HCT116 (cell line): ENCODE measurements at regions not wholly inside any gene's neighbourhood (a gene's known extent, or its start where the extent isn't known, plus 50 kb on each side); places are given as distances from the start of the nearest gene placed in this dataset.

ENCODE experiments used
- ATAC-seq: fragments of 200-7000 bp; cut with Tn5 transposase; 2 replicates; pipeline ENCODE4 v1.9.1; 2020; ENCODE audit warnings: mild to moderate bottlenecking, moderate library complexity
- BruUV-seq: library from RNA; stranded (reverse); fragments of 400-500 nt; replicated peaks from 2 replicates; lab custom pipeline; 2021; lab: Mats Ljungman, UMichigan
- CTCF ChIA-PET: fragments of 300-600 bp; sonication (Branson Sonifier 250); formaldehyde crosslinking; loops from one replicate; lab custom pipeline; 2021; ENCODE audit warnings: antibody characterized with exemption; lab: Charles Lee
- POLR2A ChIA-PET: fragments of 300-600, 350-600 bp; sonication (Branson Sonifier 250); formaldehyde crosslinking; loops from one replicate; lab custom pipeline; 2021; ENCODE audit warnings: antibody characterized with exemption; lab: Charles Lee
- RAD21 ChIA-PET, 2 experiments: fragments of 300-600 bp; sonication (Branson Sonifier 250); formaldehyde crosslinking; loops; one replicate each; lab custom pipeline; 2023; ENCODE audit warnings: low total read pairs in 2 of 2; ENCODE audit not compliant: uncharacterized antibody in 2 of 2, unreplicated experiment in 2 of 2, low non-redundant PET in 1 of 2; lab: Charles Lee
- DNase-seq: peaks from one replicate; pipeline ENCODE4 v3.0.0-alpha.2; 2010; ENCODE audit warnings: low read depth, low spot score
- H2AFZ ChIP-seq: fragments of 200-600 bp; shearing (Covaris generic), sonication (generic); 2 replicates; pipeline ENCODE4 v1.6.1; 2017; ENCODE audit warnings: low read depth, mixed run types, mixed read lengths, antibody characterized with exemption, low read length; ENCODE audit not compliant: poor library complexity, severe bottlenecking
- H3K27ac ChIP-seq: 2 replicates; pipeline ENCODE4 v1.5.1; 2012; ENCODE audit warnings: low read depth, low read length
- H3K27me3 ChIP-seq: fragments of 200-600 bp; sonication (generic); 2 replicates; pipeline ENCODE4 v1.6.1; 2016; ENCODE audit warnings: mixed run types, low read length, mixed read lengths; ENCODE audit not compliant: insufficient read depth
- H3K36me3 ChIP-seq, 2 experiments: fragments of 200-500 bp in 1 of 2; fragments of 200-600 bp in 1 of 2; sonication (Bioruptor generic) in 1 of 2; sonication (generic) in 1 of 2; 2 replicates each; pipeline versions ENCODE4 v1.5.1 to v1.6.1; 2014 to 2016; ENCODE audit warnings: low read length in 2 of 2, inconsistent platforms in 1 of 2, mixed read lengths in 1 of 2, mixed run types in 1 of 2; ENCODE audit not compliant: insufficient read depth in 2 of 2, control insufficient read depth in 1 of 2
- H3K4me1 ChIP-seq, 2 experiments: fragments of 200-600 bp in 1 of 2; sonication (generic) in 1 of 2; 2 replicates each; pipeline versions ENCODE4 v1.5.1 to v1.6.1; 2012 to 2017; ENCODE audit warnings: low read length in 2 of 2, inconsistent platforms in 1 of 2, mild to moderate bottlenecking in 1 of 2, mixed read lengths in 1 of 2, mixed run types in 1 of 2, moderate library complexity in 1 of 2; ENCODE audit not compliant: insufficient read depth in 2 of 2, control insufficient read depth in 1 of 2
- H3K4me2 ChIP-seq: fragments of 200-600 bp; sonication (generic); 2 replicates; pipeline ENCODE4 v1.6.1; 2017; ENCODE audit warnings: mixed run types, low read length, mixed read lengths
- H3K4me3 ChIP-seq, 2 experiments: fragments of 200-600 bp in 1 of 2; sonication (generic) in 1 of 2; replicated peaks in 1 of 2; 2 replicates each; pipeline ENCODE4 v1.5.1; 2011 to 2016; ENCODE audit warnings: low read length in 2 of 2, control low read depth in 1 of 2, low read depth in 1 of 2, mild to moderate bottlenecking in 1 of 2, mixed read lengths in 1 of 2, mixed run types in 1 of 2
- H3K79me2 ChIP-seq: fragments of 200-600 bp; sonication (generic); 2 replicates; pipeline ENCODE4 v1.6.1; 2017; ENCODE audit warnings: mild to moderate bottlenecking, mixed run types, low read length, moderate library complexity, mixed read lengths; ENCODE audit not compliant: insufficient read depth
- H3K9ac ChIP-seq: fragments of 200-600 bp; sonication (generic); 2 replicates; pipeline ENCODE4 v1.6.1; 2016; ENCODE audit warnings: low read length, mixed read lengths
- H3K9me2 ChIP-seq: fragments of 200-600 bp; sonication (generic), shearing (Covaris generic); 2 replicates; pipeline ENCODE4 v1.6.1; 2017; ENCODE audit warnings: mixed run types, mild to moderate bottlenecking, moderate library complexity; ENCODE audit not compliant: insufficient read depth
- H3K9me3 ChIP-seq, 2 experiments: fragments of 200-500 bp in 1 of 2; fragments of 200-600 bp in 1 of 2; sonication (Bioruptor generic) in 1 of 2; sonication (generic) in 1 of 2; 2 replicates each; pipeline ENCODE4 v1.6.1; 2014 to 2017; ENCODE audit warnings: low read length in 2 of 2, mixed read lengths in 2 of 2, inconsistent platforms in 1 of 2, low read depth in 1 of 2, mild to moderate bottlenecking in 1 of 2, mixed run types in 1 of 2, moderate library complexity in 1 of 2; ENCODE audit not compliant: control insufficient read depth in 1 of 2, insufficient read depth in 1 of 2
- H4K20me1 ChIP-seq: fragments of 200-600 bp; sonication (generic), shearing (Covaris generic); 2 replicates; pipeline ENCODE4 v1.6.1; 2017; ENCODE audit warnings: mixed run types, mild to moderate bottlenecking, moderate library complexity; ENCODE audit not compliant: insufficient read depth
- CBX3 ChIP-seq: IDR thresholded peaks from 2 replicates; pipeline ENCODE4 v1.6.1; 2012; ENCODE audit warnings: low read depth
- EZH2 ChIP-seq: fragments of 200-600 bp; sonication (generic); IDR thresholded peaks from 2 replicates; pipeline ENCODE4 v1.6.1; 2017; ENCODE audit warnings: antibody characterized with exemption, mixed run types
- FOSL1 ChIP-seq: IDR thresholded peaks from 2 replicates; pipeline ENCODE4 v1.6.1; 2012; ENCODE audit warnings: low read depth
- MAX ChIP-seq: IDR thresholded peaks from 2 replicates; pipeline ENCODE4 v1.6.1; 2012
- RAD21 ChIP-seq: IDR thresholded peaks from 2 replicates; pipeline ENCODE4 v1.6.1; 2012; ENCODE audit warnings: low read depth, mild to moderate bottlenecking
- TCF7L2 ChIP-seq: IDR thresholded peaks from 2 replicates; pipeline ENCODE4 v1.7.0; 2011; ENCODE audit warnings: borderline replicate concordance, inconsistent platforms; ENCODE audit not compliant: insufficient read depth, insufficient read length; ENCODE audit errors: extremely low read depth
- ZFX ChIP-seq: fragments of 450-650 bp; IDR thresholded peaks from 2 replicates; pipeline ENCODE4 v1.6.1; 2017
- intact Hi-C: fragments of 100-400 bp; cut with micrococcal nuclease; formaldehyde crosslinking; loops from 2 replicates; pipeline ENCODE4 v1.10.0; 2022
- TF ChIP-seq, protein P1 (sequence below): IDR thresholded peaks from 2 replicates; pipeline ENCODE4 v1.6.1; 2012
- TF ChIP-seq, protein P2 (sequence below), 3 experiments: fragments of 200-600 bp in 1 of 3; sonication (generic) in 1 of 3; IDR thresholded peaks in 2 of 3; conservative IDR thresholded peaks in 1 of 3; 2 replicates each; pipeline ENCODE4 v1.5.1; 2012 to 2017; ENCODE audit warnings: low read depth in 2 of 3, low read length in 2 of 3, antibody characterized with exemption in 1 of 3, borderline replicate concordance in 1 of 3, control low read depth in 1 of 3, mild to moderate bottlenecking in 1 of 3, mixed read lengths in 1 of 3, mixed run types in 1 of 3, moderate library complexity in 1 of 3; ENCODE audit not compliant: insufficient read depth in 1 of 3
- TF ChIP-seq, protein P3 (sequence below): IDR thresholded peaks from 2 replicates; pipeline ENCODE4 v1.6.1; 2011; ENCODE audit warnings: mild to moderate bottlenecking, low read length, moderate library complexity; ENCODE audit not compliant: insufficient replicate concordance; ENCODE audit errors: extremely low read depth

GRCh38 chr5:57650360-57651069 lies 167.9 kb upstream of the ACTBL2 start:
- peaks cover 0 to 10% of the 10 kb centered on the region in 2 experiments; a peak in 2 of 4 replicates for H3K4me1 ChIP-seq
- CTCF ChIA-PET, result interaction anchor here (0.5 to 2.0 kb wide), 28 partner anchors 8 to 810 kb away, joined by 3 to 15 read pairs (median 5); no protein-coding TSS in a partner anchor
- no peaks in the 10 kb centered on the region for H3K9me3 ChIP-seq
- no peaks in the 10 kb centered on the region for H3K9me2 ChIP-seq
- RAD21 ChIA-PET, result interaction anchor here (0.6 to 0.9 kb wide), 2 partner anchors 237 to 810 kb away, joined by 3 read pairs; no protein-coding TSS in a partner anchor
- no peak overlapping the region for H3K9ac ChIP-seq
- no peaks in the 10 kb centered on the region for H3K36me3 ChIP-seq
- H4K20me1 ChIP-seq, result no peaks in the 10 kb centered on the region
- no peak overlapping the region for H3K27ac ChIP-seq
- no peaks in the 10 kb centered on the region for H3K79me2 ChIP-seq
- no TSS peak for BruUV-seq
- peak overlapping the region; percentile 79 for H2AFZ ChIP-seq
- POLR2A ChIA-PET, result interaction anchor here (0.8 to 1.4 kb wide), 3 partner anchors 116 to 810 kb away, joined by 3 read pairs; no protein-coding TSS in a partner anchor
- DNase-seq (peak; percentile 57), ATAC-seq (peak; percentile 97)
- H3K4me3 ChIP-seq, result no peak overlapping the region
- TF ChIP-seq TCF7L2 (no peak), ZFX (no peak), EZH2 (no peak), FOSL1 (no peak), RAD21 (peak; percentile 80), MAX (no peak), CBX3 (peak; percentile 69; the same call in 1 of the 2 replicates)
- TF ChIP-seq, protein P1, sequence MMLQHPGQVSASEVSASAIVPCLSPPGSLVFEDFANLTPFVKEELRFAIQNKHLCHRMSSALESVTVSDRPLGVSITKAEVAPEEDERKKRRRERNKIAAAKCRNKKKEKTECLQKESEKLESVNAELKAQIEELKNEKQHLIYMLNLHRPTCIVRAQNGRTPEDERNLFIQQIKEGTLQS, result no peak
- TF ChIP-seq, protein P2, sequence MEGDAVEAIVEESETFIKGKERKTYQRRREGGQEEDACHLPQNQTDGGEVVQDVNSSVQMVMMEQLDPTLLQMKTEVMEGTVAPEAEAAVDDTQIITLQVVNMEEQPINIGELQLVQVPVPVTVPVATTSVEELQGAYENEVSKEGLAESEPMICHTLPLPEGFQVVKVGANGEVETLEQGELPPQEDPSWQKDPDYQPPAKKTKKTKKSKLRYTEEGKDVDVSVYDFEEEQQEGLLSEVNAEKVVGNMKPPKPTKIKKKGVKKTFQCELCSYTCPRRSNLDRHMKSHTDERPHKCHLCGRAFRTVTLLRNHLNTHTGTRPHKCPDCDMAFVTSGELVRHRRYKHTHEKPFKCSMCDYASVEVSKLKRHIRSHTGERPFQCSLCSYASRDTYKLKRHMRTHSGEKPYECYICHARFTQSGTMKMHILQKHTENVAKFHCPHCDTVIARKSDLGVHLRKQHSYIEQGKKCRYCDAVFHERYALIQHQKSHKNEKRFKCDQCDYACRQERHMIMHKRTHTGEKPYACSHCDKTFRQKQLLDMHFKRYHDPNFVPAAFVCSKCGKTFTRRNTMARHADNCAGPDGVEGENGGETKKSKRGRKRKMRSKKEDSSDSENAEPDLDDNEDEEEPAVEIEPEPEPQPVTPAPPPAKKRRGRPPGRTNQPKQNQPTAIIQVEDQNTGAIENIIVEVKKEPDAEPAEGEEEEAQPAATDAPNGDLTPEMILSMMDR (IDR thresholded peaks at IDR 0.05 in 2 of 3, conservative IDR thresholded peaks at IDR 0.05 in 1 of 3; ENCODE audit: borderline replicate concordance in 1 of 3, insufficient read depth in 1 of 3, low read depth in 2 of 3, low read length in 2 of 3), result peak; percentile 44 to 82 (median 81); a peak in 5 of 6 replicates
- TF ChIP-seq, protein P3, sequence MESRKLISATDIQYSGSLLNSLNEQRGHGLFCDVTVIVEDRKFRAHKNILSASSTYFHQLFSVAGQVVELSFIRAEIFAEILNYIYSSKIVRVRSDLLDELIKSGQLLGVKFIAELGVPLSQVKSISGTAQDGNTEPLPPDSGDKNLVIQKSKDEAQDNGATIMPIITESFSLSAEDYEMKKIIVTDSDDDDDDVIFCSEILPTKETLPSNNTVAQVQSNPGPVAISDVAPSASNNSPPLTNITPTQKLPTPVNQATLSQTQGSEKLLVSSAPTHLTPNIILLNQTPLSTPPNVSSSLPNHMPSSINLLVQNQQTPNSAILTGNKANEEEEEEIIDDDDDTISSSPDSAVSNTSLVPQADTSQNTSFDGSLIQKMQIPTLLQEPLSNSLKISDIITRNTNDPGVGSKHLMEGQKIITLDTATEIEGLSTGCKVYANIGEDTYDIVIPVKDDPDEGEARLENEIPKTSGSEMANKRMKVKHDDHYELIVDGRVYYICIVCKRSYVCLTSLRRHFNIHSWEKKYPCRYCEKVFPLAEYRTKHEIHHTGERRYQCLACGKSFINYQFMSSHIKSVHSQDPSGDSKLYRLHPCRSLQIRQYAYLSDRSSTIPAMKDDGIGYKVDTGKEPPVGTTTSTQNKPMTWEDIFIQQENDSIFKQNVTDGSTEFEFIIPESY, result no peak
- intact Hi-C loops, result loop anchor here (1.0 to 10.0 kb wide), 2 partner anchors 434 to 810 kb away; partner anchors contain the start of gene PLK2
- H3K27me3 ChIP-seq, result no peaks in the 10 kb centered on the region
- peak overlapping the region; percentile 26 for H3K4me2 ChIP-seq
